H1 (cell line): ENCODE measurements at regions not wholly inside any gene's neighbourhood (a gene's known extent, or its start where the extent isn't known, plus 50 kb on each side); places are given as distances from the start of the nearest gene placed in this dataset.

Source experiments
- NANOG ChIP-seq: IDR thresholded peaks from 2 replicates; pipeline ENCODE4 v1.6.1; 2011; ENCODE audit warnings: low read length, low read depth, mild to moderate bottlenecking, inconsistent platforms; ENCODE audit not compliant: insufficient read depth, poor library complexity, severe bottlenecking
- SRF ChIP-seq: IDR thresholded peaks from 2 replicates; pipeline ENCODE4 v1.6.1; 2011; ENCODE audit warnings: mild to moderate bottlenecking, low read depth, low read length, moderate library complexity

- TF ChIP-seq NANOG (no peak), SRF (no peak)
Measured at GRCh38 chr6:142548566-142548965, 246.8 kb downstream of the ADGRG6 start (continued).
